ENCODE measurements at regions not wholly inside any gene's neighbourhood (a gene's known extent, or its start where the extent isn't known, plus 50 kb on each side); places are given as distances from the start of the nearest gene placed in this dataset.
"Not testable (repeated sequence)": the region's sequence is repeated elsewhere in the genome, so short reads cannot be mapped to it uniquely, and the experiment has no call there.

- no TSS peak for BruUV-seq (replicated peaks)
- Mint-ChIP-seq H3K9me3 (ENCODE audit: low read depth, unreplicated experiment) (peaks cover 6% of the 10 kb centered on the region), H3K27ac (ENCODE audit: unreplicated experiment) (no peak overlapping the region), H3K27me3 (ENCODE audit: unreplicated experiment) (no peaks in the 10 kb centered on the region), H3K4me1 (ENCODE audit: low read depth, unreplicated experiment) (no peaks in the 10 kb centered on the region), H3K36me3 (ENCODE audit: insufficient read depth, unreplicated experiment) (no peaks in the 10 kb centered on the region), H3K4me3 (ENCODE audit: low read depth, unreplicated experiment) (no peak overlapping the region)
- CTCF ChIA-PET: interaction anchor here (0.7 kb wide), 1 partner anchor 98 kb away, joined by 3 read pairs; no protein-coding TSS in a partner anchor
- no peak for TF ChIP-seq CTCF (IDR thresholded peaks at IDR 0.05; ENCODE audit: unreplicated experiment)
- DNase-seq: no peak
- intact Hi-C loops (cut with micrococcal nuclease; ENCODE audit: unreplicated experiment): no loop called here
These were observed 569.9 kb downstream of the TMTC2 start for GRCh38 chr12:83256562-83256961.

- Mint-ChIP-seq H3K27ac (ENCODE audit: unreplicated experiment) (no peak overlapping the region), H3K36me3 (ENCODE audit: insufficient read depth, unreplicated experiment) (no peaks in the 10 kb centered on the region), H3K9me3 (ENCODE audit: low read depth, unreplicated experiment) (peaks cover 5% of the 10 kb centered on the region), H3K4me1 (ENCODE audit: low read depth, unreplicated experiment) (no peaks in the 10 kb centered on the region), H3K27me3 (ENCODE audit: unreplicated experiment) (no peaks in the 10 kb centered on the region), H3K4me3 (ENCODE audit: low read depth, unreplicated experiment) (no peak overlapping the region)
- no TSS peak for BruUV-seq (replicated peaks)
- DNase-seq: no peak
- CTCF ChIA-PET: no interaction called here
- intact Hi-C loops (cut with micrococcal nuclease; ENCODE audit: unreplicated experiment): no loop called here
- TF ChIP-seq CTCF (IDR thresholded peaks at IDR 0.05; ENCODE audit: unreplicated experiment): no peak
These were observed 564.2 kb downstream of the TMTC2 start for GRCh38 chr12:83250866-83251265.

- no peak for TF ChIP-seq CTCF (IDR thresholded peaks at IDR 0.05; ENCODE audit: unreplicated experiment)
- Mint-ChIP-seq H3K27me3 (ENCODE audit: unreplicated experiment) (no peaks in the 10 kb centered on the region), H3K9me3 (ENCODE audit: low read depth, unreplicated experiment) (peaks cover 4% of the 10 kb centered on the region), H3K27ac (ENCODE audit: unreplicated experiment) (no peak overlapping the region), H3K4me1 (ENCODE audit: low read depth, unreplicated experiment) (no peaks in the 10 kb centered on the region), H3K4me3 (ENCODE audit: low read depth, unreplicated experiment) (no peak overlapping the region), H3K36me3 (ENCODE audit: insufficient read depth, unreplicated experiment) (no peaks in the 10 kb centered on the region)
- no peak for DNase-seq
- intact Hi-C loops (cut with micrococcal nuclease; ENCODE audit: unreplicated experiment): no loop called here
- BruUV-seq (replicated peaks): no TSS peak
- CTCF ChIA-PET: no interaction called here
These were observed 558.5 kb downstream of the TMTC2 start for GRCh38 chr12:83245156-83245555.

GRCh38 chr12:83244001-83244400 is 557.3 kb downstream of the TMTC2 start:
- CTCF ChIA-PET: no interaction called here
- no peak for DNase-seq
- Mint-ChIP-seq H3K9me3 (ENCODE audit: low read depth, unreplicated experiment) (peaks cover 4% of the 10 kb centered on the region), H3K36me3 (ENCODE audit: insufficient read depth, unreplicated experiment) (no peaks in the 10 kb centered on the region), H3K27me3 (ENCODE audit: unreplicated experiment) (no peaks in the 10 kb centered on the region), H3K4me3 (ENCODE audit: low read depth, unreplicated experiment) (no peak overlapping the region), H3K27ac (ENCODE audit: unreplicated experiment) (no peak overlapping the region), H3K4me1 (ENCODE audit: low read depth, unreplicated experiment) (no peaks in the 10 kb centered on the region)
- intact Hi-C loops (cut with micrococcal nuclease; ENCODE audit: unreplicated experiment): no loop called here
- no TSS peak for BruUV-seq (replicated peaks)
- no peak for TF ChIP-seq CTCF (IDR thresholded peaks at IDR 0.05; ENCODE audit: unreplicated experiment)

- CTCF ChIA-PET; H3K4me3 Mint-ChIP-seq (ENCODE audit: low read depth, unreplicated experiment); H3K4me1 Mint-ChIP-seq (ENCODE audit: low read depth, unreplicated experiment); H3K27ac Mint-ChIP-seq (ENCODE audit: unreplicated experiment); DNase-seq; H3K27me3 Mint-ChIP-seq (ENCODE audit: unreplicated experiment); intact Hi-C loops (cut with micrococcal nuclease; ENCODE audit: unreplicated experiment); H3K36me3 Mint-ChIP-seq (ENCODE audit: insufficient read depth, unreplicated experiment); H3K9me3 Mint-ChIP-seq (ENCODE audit: low read depth, unreplicated experiment); BruUV-seq (replicated peaks): not testable (repeated sequence)
These were observed 547.3 kb downstream of the TMTC2 start for GRCh38 chr12:83233987-83234386.

GRCh38 chr12:83226960-83227359 is 540.3 kb downstream of the TMTC2 start:
- H3K4me1 Mint-ChIP-seq (ENCODE audit: low read depth, unreplicated experiment); H3K36me3 Mint-ChIP-seq (ENCODE audit: insufficient read depth, unreplicated experiment); H3K4me3 Mint-ChIP-seq (ENCODE audit: low read depth, unreplicated experiment); H3K27me3 Mint-ChIP-seq (ENCODE audit: unreplicated experiment); H3K27ac Mint-ChIP-seq (ENCODE audit: unreplicated experiment); BruUV-seq (replicated peaks); H3K9me3 Mint-ChIP-seq (ENCODE audit: low read depth, unreplicated experiment); intact Hi-C loops (cut with micrococcal nuclease; ENCODE audit: unreplicated experiment); CTCF ChIA-PET; DNase-seq: not testable (repeated sequence)
